GM03348 (cell line): ENCODE measurements at regions not wholly inside any gene's neighbourhood (a gene's known extent, or its start where the extent isn't known, plus 50 kb on each side); places are given as distances from the start of the nearest gene placed in this dataset.

Source experiments
- DNase-seq: peaks from one replicate; pipeline ENCODE4 v3.0.0; 2012; ENCODE audit warnings: low spot score

- no peak for DNase-seq
Measured at GRCh38 chr6:141164042-141164743, 968.5 kb upstream of the GJE1 start.

GRCh38 chr6:141163107-141163506, 969.6 kb upstream of the GJE1 start:
- DNase-seq = no peak

- no peak for DNase-seq
Measured at GRCh38 chr6:141158740-141159139, 974.0 kb upstream of the GJE1 start.

GRCh38 chr6:141153563-141153962, 979.2 kb upstream of the GJE1 start:
- DNase-seq = no peak

GRCh38 chr6:141152951-141153350, 979.8 kb upstream of the GJE1 start:
- peak; percentile 42 for DNase-seq

- no peak for DNase-seq
Measured at GRCh38 chr6:141151710-141152417, 980.9 kb upstream of the GJE1 start.

- no peak for DNase-seq
Measured at GRCh38 chr6:141141870-141142269, 990.9 kb upstream of the GJE1 start.

- no peak for DNase-seq
Measured at GRCh38 chr6:141140905-141141304, 991.8 kb upstream of the GJE1 start.

- DNase-seq = no peak
Measured at GRCh38 chr6:141139461-141139860, 993.3 kb upstream of the GJE1 start.

- no peak for DNase-seq
Measured at GRCh38 chr6:141134723-141135122, 998.0 kb upstream of the GJE1 start.

GRCh38 chr6:141133836-141134235, 998.9 kb upstream of the GJE1 start:
- DNase-seq = no peak

- peak; percentile 36 for DNase-seq
Measured at GRCh38 chr6:141133346-141133745, 999.4 kb upstream of the GJE1 start.

GRCh38 chr6:141131616-141132015, 1001.1 kb upstream of the GJE1 start:
- no peak for DNase-seq

GRCh38 chr6:141123497-141123896, 1009.2 kb upstream of the GJE1 start:
- no peak for DNase-seq

- no peak for DNase-seq
Measured at GRCh38 chr6:141123049-141123448, 1009.7 kb upstream of the GJE1 start.

- no peak for DNase-seq
Measured at GRCh38 chr6:141118991-141119390, 1013.7 kb upstream of the GJE1 start.

GRCh38 chr6:141117874-141118273, 1014.9 kb upstream of the GJE1 start:
- DNase-seq = no peak

GRCh38 chr6:141110481-141110880, 1022.2 kb upstream of the GJE1 start:
- DNase-seq = peak; percentile 51

GRCh38 chr6:141107591-141108160, 1025.0 kb upstream of the GJE1 start:
- no peak for DNase-seq

GRCh38 chr6:141105481-141105880, 1027.2 kb upstream of the GJE1 start:
- peak; percentile 1 for DNase-seq

- DNase-seq = peak; percentile 15
Measured at GRCh38 chr6:141103246-141103645, 1029.5 kb upstream of the GJE1 start.

- DNase-seq = peak; percentile 3
Measured at GRCh38 chr6:141097471-141097870, 1035.3 kb upstream of the GJE1 start.

GRCh38 chr6:141095308-141095707, 1037.4 kb upstream of the GJE1 start:
- DNase-seq = no peak
